ENCODE measurements at regions not wholly inside any gene's neighbourhood (a gene's known extent, or its start where the extent isn't known, plus 50 kb on each side); places are given as distances from the start of the nearest gene placed in this dataset.

GRCh38 chr5:147983742-147984141 lies 77.4 kb upstream of the C5orf46 start:
- Histone ChIP-seq H2BK20ac (ENCODE audit: low read length) (no peak overlapping the region), H4K5ac (ENCODE audit: insufficient read length, low read depth, low read length) (no peak overlapping the region), H3K4me1 (replicated peaks in 1 of 4; ENCODE audit: control insufficient read depth in 3 of 4, insufficient read depth in 4 of 4, low read length in 3 of 4) (no peaks in the 10 kb centered on the region), H3K9ac (replicated peaks in 1 of 4; ENCODE audit: extremely low read depth in 1 of 4, low read depth in 3 of 4, low read length in 3 of 4) (no peak overlapping the region), H2BK120ac (replicated peaks; ENCODE audit: low read depth, low read length) (no peak overlapping the region), H3K23ac (ENCODE audit: insufficient read length) (no peak overlapping the region), H3K56ac (replicated peaks; ENCODE audit: insufficient read length, low read depth, low read length) (no peak overlapping the region), H2BK15ac (ENCODE audit: low read length) (no peak overlapping the region), H4K20me1 (replicated peaks in 1 of 2; ENCODE audit: control insufficient read depth in 1 of 2, insufficient read depth in 2 of 2, low read length in 2 of 2) (no peaks in the 10 kb centered on the region), H3K79me1 (ENCODE audit: low read depth, low read length) (no peaks in the 10 kb centered on the region), H2BK5ac (ENCODE audit: low read depth, low read length) (no peak overlapping the region), H3K14ac (ENCODE audit: insufficient read length) (no peak overlapping the region), H3K27me3 (replicated peaks in 1 of 4; ENCODE audit: control insufficient read depth in 3 of 4, extremely low read depth in 1 of 4, insufficient read depth in 3 of 4, low read length in 3 of 4) (no peaks in the 10 kb centered on the region), H2AFZ (ENCODE audit: low read length) (no peak overlapping the region), H2BK12ac (ENCODE audit: low read depth, low read length) (no peak overlapping the region), H3K4ac (replicated peaks; ENCODE audit: insufficient read length, low read depth, low read length) (no peak overlapping the region), H3K4me2 (ENCODE audit: insufficient read depth in 1 of 2, low read depth in 2 of 2, low read length in 2 of 2) (no peak overlapping the region), H3K36me3 (ENCODE audit: control insufficient read depth in 2 of 4, insufficient read depth in 4 of 4, low read length in 3 of 4) (no peaks in the 10 kb centered on the region), H3K79me2 (ENCODE audit: control insufficient read depth in 1 of 2, insufficient read depth in 2 of 2, low read length in 2 of 2) (no peaks in the 10 kb centered on the region), H3K23me2 (ENCODE audit: low read depth, low read length) (no peaks in the 10 kb centered on the region), H3K4me3 (ENCODE audit: extremely low read depth in 1 of 4, insufficient read depth in 2 of 4, low read depth in 3 of 4, low read length in 4 of 4) (no peak overlapping the region), H3K9me3 (ENCODE audit: insufficient read depth in 2 of 2, low read depth in 1 of 2, low read length in 1 of 2) (no peaks in the 10 kb centered on the region), H4K8ac (ENCODE audit: extremely low read depth, insufficient read depth, low read length) (no peak overlapping the region), H2AK5ac (ENCODE audit: low read depth, low read length) (no peak overlapping the region), H3K18ac (ENCODE audit: extremely low read depth, low read length) (no peak overlapping the region), H4K91ac (replicated peaks; ENCODE audit: insufficient read length, low read length) (no peak overlapping the region), H3K27ac (ENCODE audit: low read depth, low read length) (no peak overlapping the region)
- POLR2A ChIA-PET (ENCODE audit: partially characterized antibody): no interaction called here
- CTCF ChIA-PET (ENCODE audit: partially characterized antibody): interaction anchor here (0.6 to 1.1 kb wide), 3 partner anchors 11 to 163 kb away, joined by 3 read pairs; no protein-coding TSS in a partner anchor
- WGBS, 2 experiments (ENCODE audit: extremely low coverage in 1 of 2, insufficient coverage in 1 of 2, insufficient read length in 1 of 2, insufficient replicate concordance in 2 of 2, low coverage in 1 of 2, low lambda C conversion rate in 2 of 2, missing lambda C conversion rate in 1 of 2): 88% methylated on average over 1 of the region's 1 CpG; no CpG with 5 or more reads in 1 of the 2 experiments
- DNase-seq (ENCODE audit: low read depth in 1 of 2, low spot score in 2 of 2): no peak
- no peak for FAIRE-seq
- TF ChIP-seq MAFK (IDR thresholded peaks at IDR 0.05; ENCODE audit: low read depth, low read length) (no peak), TCF12 (IDR thresholded peaks at IDR 0.05; ENCODE audit: low read depth, low read length) (no peak), CREB1 (IDR thresholded peaks at IDR 0.05) (no peak), YY1 (IDR thresholded peaks at IDR 0.05; ENCODE audit: low read depth, low read length) (no peak), KDM5A (IDR thresholded peaks at IDR 0.05; ENCODE audit: low read length) (no peak), SAP30 (IDR thresholded peaks at IDR 0.05; ENCODE audit: insufficient read depth, insufficient replicate concordance, low read length) (no peak), TEAD4 (IDR thresholded peaks at IDR 0.05; ENCODE audit: low read depth, low read length) (no peak), SP2 (IDR thresholded peaks at IDR 0.05; ENCODE audit: low read length) (no peak), RFX5 (IDR thresholded peaks at IDR 0.05; ENCODE audit: borderline replicate concordance, low read depth, low read length) (no peak), CTCF (IDR thresholded peaks at IDR 0.05; ENCODE audit: control extremely low read depth in 1 of 3, insufficient read depth in 1 of 3, low read depth in 1 of 3, low read length in 3 of 3) (no peak), BRCA1 (IDR thresholded peaks at IDR 0.05; ENCODE audit: low read depth, low read length) (no peak), HDAC6 (IDR thresholded peaks at IDR 0.05; ENCODE audit: low read depth, low read length) (no peak), POLR2AphosphoS5 (IDR thresholded peaks at IDR 0.05; ENCODE audit: low read depth, low read length) (no peak), KDM4A (IDR thresholded peaks at IDR 0.05; ENCODE audit: low read depth, low read length, severe bottlenecking) (no peak)

Measured in H1 (cell line).